ENCODE measurements at regions not wholly inside any gene's neighbourhood (a gene's known extent, or its start where the extent isn't known, plus 50 kb on each side); places are given as distances from the start of the nearest gene placed in this dataset.
A peak's percentile ranks its signal among the peaks of the same experiment; 100 is the strongest.

GRCh38 chr14:97306760-97307246, 509.6 kb downstream of the VRK1 start:
- Mint-ChIP-seq H3K36me3 (ENCODE audit: insufficient read depth) (no peaks in the 10 kb centered on the region), H3K9me3 (no peaks in the 10 kb centered on the region), H3K27me3 (ENCODE audit: low read depth) (no peaks in the 10 kb centered on the region), H3K4me1 (ENCODE audit: low read depth) (peaks cover 30% of the 10 kb centered on the region), H3K4me3 (no peak overlapping the region)
- ATAC-seq (peak; percentile 87 to 89), DNase-seq (no peak)

GRCh38 chr14:97311411-97311810, 514.2 kb downstream of the VRK1 start:
- H3K27me3 Mint-ChIP-seq (ENCODE audit: low read depth): no peaks in the 10 kb centered on the region
- no peaks in the 10 kb centered on the region for H3K36me3 Mint-ChIP-seq (ENCODE audit: insufficient read depth)
- peaks cover 4% of the 10 kb centered on the region for H3K9me3 Mint-ChIP-seq
- DNase-seq (no peak), ATAC-seq (no peak)
- peaks cover 27% of the 10 kb centered on the region for H3K4me1 Mint-ChIP-seq (ENCODE audit: low read depth)
- no peak overlapping the region for H3K4me3 Mint-ChIP-seq

GRCh38 chr14:97312910-97313309, 515.7 kb downstream of the VRK1 start:
- Mint-ChIP-seq H3K36me3 (ENCODE audit: insufficient read depth) (no peaks in the 10 kb centered on the region), H3K4me3 (no peak overlapping the region), H3K27me3 (ENCODE audit: low read depth) (no peaks in the 10 kb centered on the region), H3K4me1 (ENCODE audit: low read depth) (peaks cover 12% of the 10 kb centered on the region), H3K9me3 (peaks cover 4% of the 10 kb centered on the region)
- DNase-seq: no peak
- no peak for ATAC-seq

- DNase-seq (no peak), ATAC-seq (no peak)
- Mint-ChIP-seq H3K9me3 (peaks cover 4% of the 10 kb centered on the region), H3K27me3 (ENCODE audit: low read depth) (no peaks in the 10 kb centered on the region), H3K36me3 (ENCODE audit: insufficient read depth) (no peaks in the 10 kb centered on the region), H3K4me3 (no peak overlapping the region), H3K4me1 (ENCODE audit: low read depth) (peaks cover 9% of the 10 kb centered on the region)
Observed at GRCh38 chr14:97315790-97316189, 518.6 kb downstream of the VRK1 start.

- H3K4me1 Mint-ChIP-seq (ENCODE audit: low read depth): no peaks in the 10 kb centered on the region
- DNase-seq: no peak
- H3K9me3 Mint-ChIP-seq: peaks cover 2% of the 10 kb centered on the region
- no peak overlapping the region for H3K4me3 Mint-ChIP-seq
- no peaks in the 10 kb centered on the region for H3K27me3 Mint-ChIP-seq (ENCODE audit: low read depth)
- ATAC-seq: no peak
- H3K36me3 Mint-ChIP-seq (ENCODE audit: insufficient read depth): no peaks in the 10 kb centered on the region
Observed at GRCh38 chr14:97318380-97318779, 521.2 kb downstream of the VRK1 start.

- Mint-ChIP-seq H3K27me3 (ENCODE audit: low read depth) (no peaks in the 10 kb centered on the region), H3K36me3 (ENCODE audit: insufficient read depth) (no peaks in the 10 kb centered on the region)
Observed at GRCh38 chr14:97319691-97320090, 522.5 kb downstream of the VRK1 start.

GRCh38 chr14:97328743-97329142, 531.6 kb downstream of the VRK1 start:
- no peaks in the 10 kb centered on the region for H3K9me3 Mint-ChIP-seq
- ATAC-seq: no peak

More at GRCh38 chr14:97319691-97320090, 522.5 kb downstream of the VRK1 start:
- Mint-ChIP-seq H3K4me1 (ENCODE audit: low read depth) (no peaks in the 10 kb centered on the region), H3K4me3 (no peak overlapping the region), H3K9me3 (no peaks in the 10 kb centered on the region)
- ATAC-seq (no peak), DNase-seq (no peak)

GRCh38 chr14:97329701-97330100, 532.5 kb downstream of the VRK1 start:
- peaks cover 19% of the 10 kb centered on the region for H3K4me1 Mint-ChIP-seq (ENCODE audit: low read depth)

More at GRCh38 chr14:97328743-97329142, 531.6 kb downstream of the VRK1 start:
- no peak for DNase-seq
- H3K36me3 Mint-ChIP-seq (ENCODE audit: insufficient read depth): peaks cover 3% of the 10 kb centered on the region
- H3K27me3 Mint-ChIP-seq (ENCODE audit: low read depth): no peaks in the 10 kb centered on the region
- H3K4me1 Mint-ChIP-seq (ENCODE audit: low read depth): peaks cover 19% of the 10 kb centered on the region
- no peak overlapping the region for H3K4me3 Mint-ChIP-seq

GRCh38 chr14:97331058-97331457, 533.9 kb downstream of the VRK1 start:
- Mint-ChIP-seq H3K27me3 (ENCODE audit: low read depth) (no peaks in the 10 kb centered on the region), H3K4me3 (no peak overlapping the region), H3K36me3 (ENCODE audit: insufficient read depth) (peaks cover 3% of the 10 kb centered on the region), H3K9me3 (no peaks in the 10 kb centered on the region), H3K4me1 (ENCODE audit: low read depth) (peaks cover 22% of the 10 kb centered on the region)
- ATAC-seq (no peak), DNase-seq (no peak)

More at GRCh38 chr14:97329701-97330100, 532.5 kb downstream of the VRK1 start:
- no peak for ATAC-seq
- Mint-ChIP-seq H3K9me3 (no peaks in the 10 kb centered on the region), H3K36me3 (ENCODE audit: insufficient read depth) (peaks cover 3% of the 10 kb centered on the region), H3K4me3 (no peak overlapping the region), H3K27me3 (ENCODE audit: low read depth) (no peaks in the 10 kb centered on the region)
- no peak for DNase-seq

- DNase-seq: no peak
- Mint-ChIP-seq H3K36me3 (ENCODE audit: insufficient read depth) (peaks cover 3% of the 10 kb centered on the region), H3K9me3 (no peaks in the 10 kb centered on the region), H3K27me3 (ENCODE audit: low read depth) (no peaks in the 10 kb centered on the region), H3K4me3 (no peak overlapping the region), H3K4me1 (ENCODE audit: low read depth) (peaks cover 25% of the 10 kb centered on the region)
- no peak for ATAC-seq
Observed at GRCh38 chr14:97331526-97331925, 534.3 kb downstream of the VRK1 start.

GRCh38 chr14:97336179-97336578, 539.0 kb downstream of the VRK1 start:
- Mint-ChIP-seq H3K36me3 (ENCODE audit: insufficient read depth) (peaks cover 2% of the 10 kb centered on the region), H3K27me3 (ENCODE audit: low read depth) (no peaks in the 10 kb centered on the region), H3K4me3 (no peak overlapping the region), H3K9me3 (peaks cover 10% of the 10 kb centered on the region), H3K4me1 (ENCODE audit: low read depth) (peaks cover 21% of the 10 kb centered on the region)
- DNase-seq: no peak
- no peak for ATAC-seq

GRCh38 chr14:97336816-97337215, 539.6 kb downstream of the VRK1 start:
- ATAC-seq: no peak
- H3K4me3 Mint-ChIP-seq: no peak overlapping the region
- H3K4me1 Mint-ChIP-seq (ENCODE audit: low read depth): peaks cover 15% of the 10 kb centered on the region
- H3K9me3 Mint-ChIP-seq: peaks cover 10% of the 10 kb centered on the region
- DNase-seq: no peak
- H3K27me3 Mint-ChIP-seq (ENCODE audit: low read depth): no peaks in the 10 kb centered on the region
- peaks cover 2% of the 10 kb centered on the region for H3K36me3 Mint-ChIP-seq (ENCODE audit: insufficient read depth)

- H3K9me3 Mint-ChIP-seq: peaks cover 10% of the 10 kb centered on the region
- no peak overlapping the region for H3K4me3 Mint-ChIP-seq
- peaks cover 12% of the 10 kb centered on the region for H3K4me1 Mint-ChIP-seq (ENCODE audit: low read depth)
- ATAC-seq (no peak), DNase-seq (no peak)
- H3K27me3 Mint-ChIP-seq (ENCODE audit: low read depth): no peaks in the 10 kb centered on the region
- peaks cover 2% of the 10 kb centered on the region for H3K36me3 Mint-ChIP-seq (ENCODE audit: insufficient read depth)
Observed at GRCh38 chr14:97337267-97337666, 540.1 kb downstream of the VRK1 start.

GRCh38 chr14:97337670-97338069, 540.5 kb downstream of the VRK1 start:
- DNase-seq: no peak
- peaks cover 10% of the 10 kb centered on the region for H3K9me3 Mint-ChIP-seq

GRCh38 chr14:97344666-97345065, 547.5 kb downstream of the VRK1 start:
- Mint-ChIP-seq H3K4me3 (no peak overlapping the region), H3K27me3 (ENCODE audit: low read depth) (peaks cover 2% of the 10 kb centered on the region), H3K9me3 (peaks cover 10% of the 10 kb centered on the region), H3K36me3 (ENCODE audit: insufficient read depth) (peaks cover 4% of the 10 kb centered on the region), H3K4me1 (ENCODE audit: low read depth) (no peaks in the 10 kb centered on the region)
- no peak for DNase-seq
- no peak for ATAC-seq

More at GRCh38 chr14:97337670-97338069, 540.5 kb downstream of the VRK1 start:
- H3K36me3 Mint-ChIP-seq (ENCODE audit: insufficient read depth): peaks cover 2% of the 10 kb centered on the region
- no peaks in the 10 kb centered on the region for H3K27me3 Mint-ChIP-seq (ENCODE audit: low read depth)
- no peak overlapping the region for H3K4me3 Mint-ChIP-seq
- H3K4me1 Mint-ChIP-seq (ENCODE audit: low read depth): peaks cover 8% of the 10 kb centered on the region
- ATAC-seq: no peak

- Mint-ChIP-seq H3K4me3 (no peak overlapping the region), H3K36me3 (ENCODE audit: insufficient read depth) (peaks cover 2% of the 10 kb centered on the region), H3K27me3 (ENCODE audit: low read depth) (peaks cover 2% of the 10 kb centered on the region), H3K9me3 (no peaks in the 10 kb centered on the region), H3K4me1 (ENCODE audit: low read depth) (peaks cover 4% of the 10 kb centered on the region)
- DNase-seq: no peak
- no peak for ATAC-seq
Observed at GRCh38 chr14:97346675-97347074, 549.5 kb downstream of the VRK1 start.
